ENCODE measurements at regions not wholly inside any gene's neighbourhood (a gene's known extent, or its start where the extent isn't known, plus 50 kb on each side); places are given as distances from the start of the nearest gene placed in this dataset.

GRCh38 chr13:37945651-37946575 lies 76.3 kb upstream of the TRPC4 start:
- no peaks in the 10 kb centered on the region for H3K36me3 Mint-ChIP-seq (ENCODE audit: low read depth)
- intact Hi-C loops (cut with micrococcal nuclease), result no loop called here
- no peak overlapping the region for H3K27ac Mint-ChIP-seq
- H3K4me1 Mint-ChIP-seq (ENCODE audit: low read depth), result no peaks in the 10 kb centered on the region
- H3K4me3 Mint-ChIP-seq, result no peak overlapping the region
- H3K27me3 Mint-ChIP-seq (ENCODE audit: low read depth), result no peaks in the 10 kb centered on the region
- DNase-seq, result no peak
- no peaks in the 10 kb centered on the region for H3K9me3 Mint-ChIP-seq
- CTCF ChIA-PET, result no interaction called here

DNA sequence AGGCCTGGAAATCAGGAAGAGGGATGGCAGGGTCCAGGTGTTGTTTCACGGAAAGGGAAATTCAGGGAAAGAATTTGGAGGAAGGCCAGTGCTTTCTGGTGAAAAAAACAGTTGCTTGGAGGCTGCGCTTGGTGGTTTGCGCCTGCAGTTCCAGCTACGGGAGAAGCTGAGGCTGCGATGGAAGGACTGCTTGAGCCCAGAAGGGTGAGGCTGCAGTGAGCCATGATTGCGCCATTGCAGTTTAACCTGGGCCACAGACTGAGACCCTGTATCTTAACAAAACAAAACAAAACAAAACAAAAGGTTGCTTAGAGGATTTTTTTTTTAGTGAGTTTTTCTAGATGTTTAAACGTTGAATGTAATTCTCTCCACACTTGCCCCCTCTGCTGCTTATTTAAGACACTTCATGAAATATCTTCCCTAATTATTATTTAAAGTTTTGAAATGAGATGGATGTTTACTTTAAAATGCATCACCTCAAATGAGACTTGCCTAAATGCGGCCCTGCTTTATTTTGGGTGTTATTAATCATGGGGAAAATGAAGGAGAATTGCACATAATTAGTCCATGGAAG lies 75.4 kb upstream of the TRPC4 start:
- Mint-ChIP-seq H3K36me3 (ENCODE audit: low read depth) (no peaks in the 10 kb centered on the region), H3K9me3 (no peaks in the 10 kb centered on the region), H3K27ac (no peak overlapping the region), H3K4me3 (no peak overlapping the region), H3K27me3 (ENCODE audit: low read depth) (no peaks in the 10 kb centered on the region), H3K4me1 (ENCODE audit: low read depth) (no peaks in the 10 kb centered on the region)
- no peak for DNase-seq
- CTCF ChIA-PET, result no interaction called here
- intact Hi-C loops (cut with micrococcal nuclease), result no loop called here

- Mint-ChIP-seq H3K4me3 (no peak overlapping the region), H3K27ac (no peak overlapping the region), H3K4me1 (ENCODE audit: low read depth) (no peaks in the 10 kb centered on the region), H3K36me3 (ENCODE audit: low read depth) (no peaks in the 10 kb centered on the region), H3K9me3 (no peaks in the 10 kb centered on the region), H3K27me3 (ENCODE audit: low read depth) (no peaks in the 10 kb centered on the region)
- DNase-seq, result no peak
- intact Hi-C loops (cut with micrococcal nuclease), result no loop called here
- CTCF ChIA-PET, result no interaction called here
These were observed 74.7 kb upstream of the TRPC4 start for GRCh38 chr13:37944081-37944868.

DNA sequence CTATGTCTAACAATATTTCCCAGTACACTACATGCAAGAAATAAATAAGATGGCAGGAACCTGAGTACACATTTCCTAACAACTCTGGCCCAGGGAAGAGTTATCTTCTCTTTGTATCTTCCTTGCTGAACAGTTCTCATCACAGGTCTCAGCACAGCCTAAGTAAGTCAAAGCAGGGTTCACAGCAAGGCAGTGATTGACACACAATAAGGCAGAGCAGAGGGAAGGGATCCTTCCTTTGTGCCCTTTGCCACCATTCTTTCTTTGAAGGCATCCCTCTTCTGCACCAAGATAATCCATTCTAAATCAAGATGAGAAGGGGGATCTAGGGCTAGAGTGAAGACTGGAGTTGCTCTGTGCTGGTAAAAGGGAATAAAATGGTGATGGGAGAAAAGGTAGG lies 73.4 kb upstream of the TRPC4 start:
- no peaks in the 10 kb centered on the region for H3K4me1 Mint-ChIP-seq (ENCODE audit: low read depth)
- no peaks in the 10 kb centered on the region for H3K9me3 Mint-ChIP-seq
- H3K27me3 Mint-ChIP-seq (ENCODE audit: low read depth), result peaks cover 2% of the 10 kb centered on the region
- no peaks in the 10 kb centered on the region for H3K36me3 Mint-ChIP-seq (ENCODE audit: low read depth)
- CTCF ChIA-PET, result interaction anchor here (0.7 kb wide), 1 partner anchor 57 kb away, joined by 3 read pairs; no protein-coding TSS in a partner anchor
- H3K27ac Mint-ChIP-seq, result no peak overlapping the region
- intact Hi-C loops (cut with micrococcal nuclease), result no loop called here
- no peak overlapping the region for H3K4me3 Mint-ChIP-seq
- DNase-seq, result no peak

GRCh38 chr13:37934339-37935191 lies 65.0 kb upstream of the TRPC4 start:
- H3K4me3 Mint-ChIP-seq, result no peak overlapping the region
- H3K27ac Mint-ChIP-seq, result no peak overlapping the region
- H3K27me3 Mint-ChIP-seq (ENCODE audit: low read depth), result peaks cover 2% of the 10 kb centered on the region
- intact Hi-C loops (cut with micrococcal nuclease), result no loop called here
- no peaks in the 10 kb centered on the region for H3K4me1 Mint-ChIP-seq (ENCODE audit: low read depth)
- CTCF ChIA-PET, result no interaction called here
- H3K9me3 Mint-ChIP-seq, result no peaks in the 10 kb centered on the region
- H3K36me3 Mint-ChIP-seq (ENCODE audit: low read depth), result no peaks in the 10 kb centered on the region
- no peak for DNase-seq

GRCh38 chr13:37929308-37929707 lies 59.7 kb upstream of the TRPC4 start:
- DNase-seq, result no peak
- Mint-ChIP-seq H3K4me1 (ENCODE audit: low read depth) (no peaks in the 10 kb centered on the region), H3K27me3 (ENCODE audit: low read depth) (no peaks in the 10 kb centered on the region), H3K36me3 (ENCODE audit: low read depth) (no peaks in the 10 kb centered on the region), H3K4me3 (no peak overlapping the region), H3K27ac (no peak overlapping the region), H3K9me3 (no peaks in the 10 kb centered on the region)
- intact Hi-C loops (cut with micrococcal nuclease), result no loop called here
- CTCF ChIA-PET, result no interaction called here

DNA sequence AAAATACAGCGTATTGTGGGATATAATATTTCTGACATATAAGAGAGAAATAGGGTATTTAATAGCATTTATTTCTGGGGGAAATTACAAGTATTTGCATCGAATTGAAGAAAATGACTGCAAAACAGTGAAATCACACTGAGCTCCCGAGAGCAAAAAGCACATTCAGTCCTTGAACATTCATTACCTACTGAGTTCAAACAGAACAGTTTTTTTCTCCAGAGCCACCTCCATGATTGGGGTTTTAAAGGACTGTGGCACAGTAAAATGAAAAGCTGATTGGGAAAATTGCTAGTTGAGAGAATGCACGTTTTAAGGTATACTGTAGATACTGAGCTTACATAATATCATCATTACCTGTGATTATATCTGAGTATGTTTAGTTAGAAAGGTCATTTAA lies 58.0 kb upstream of the TRPC4 start:
- intact Hi-C loops (cut with micrococcal nuclease), result no loop called here
- no peak for DNase-seq
- no peaks in the 10 kb centered on the region for H3K9me3 Mint-ChIP-seq
- CTCF ChIA-PET, result no interaction called here
- no peaks in the 10 kb centered on the region for H3K36me3 Mint-ChIP-seq (ENCODE audit: low read depth)
- H3K27me3 Mint-ChIP-seq (ENCODE audit: low read depth), result no peaks in the 10 kb centered on the region
- H3K27ac Mint-ChIP-seq, result no peak overlapping the region
- no peak overlapping the region for H3K4me3 Mint-ChIP-seq
- H3K4me1 Mint-ChIP-seq (ENCODE audit: low read depth), result no peaks in the 10 kb centered on the region

- no peak overlapping the region for H3K4me3 Mint-ChIP-seq
- H3K36me3 Mint-ChIP-seq (ENCODE audit: low read depth), result no peaks in the 10 kb centered on the region
- no peak overlapping the region for H3K27ac Mint-ChIP-seq
- no peaks in the 10 kb centered on the region for H3K4me1 Mint-ChIP-seq (ENCODE audit: low read depth)
- H3K9me3 Mint-ChIP-seq, result no peaks in the 10 kb centered on the region
- H3K27me3 Mint-ChIP-seq (ENCODE audit: low read depth), result no peaks in the 10 kb centered on the region
- DNase-seq, result no peak
- intact Hi-C loops (cut with micrococcal nuclease), result no loop called here
- CTCF ChIA-PET, result no interaction called here
These were observed 56.4 kb upstream of the TRPC4 start for GRCh38 chr13:37925878-37926473.

- Mint-ChIP-seq H3K4me1 (ENCODE audit: low read depth) (no peaks in the 10 kb centered on the region), H3K27ac (no peak overlapping the region), H3K27me3 (ENCODE audit: low read depth) (no peaks in the 10 kb centered on the region), H3K4me3 (no peak overlapping the region), H3K36me3 (ENCODE audit: low read depth) (no peaks in the 10 kb centered on the region), H3K9me3 (no peaks in the 10 kb centered on the region)
- no peak for DNase-seq
- intact Hi-C loops (cut with micrococcal nuclease), result no loop called here
- CTCF ChIA-PET, result no interaction called here
These were observed 53.7 kb upstream of the TRPC4 start for GRCh38 chr13:37923236-37923635.

DNA sequence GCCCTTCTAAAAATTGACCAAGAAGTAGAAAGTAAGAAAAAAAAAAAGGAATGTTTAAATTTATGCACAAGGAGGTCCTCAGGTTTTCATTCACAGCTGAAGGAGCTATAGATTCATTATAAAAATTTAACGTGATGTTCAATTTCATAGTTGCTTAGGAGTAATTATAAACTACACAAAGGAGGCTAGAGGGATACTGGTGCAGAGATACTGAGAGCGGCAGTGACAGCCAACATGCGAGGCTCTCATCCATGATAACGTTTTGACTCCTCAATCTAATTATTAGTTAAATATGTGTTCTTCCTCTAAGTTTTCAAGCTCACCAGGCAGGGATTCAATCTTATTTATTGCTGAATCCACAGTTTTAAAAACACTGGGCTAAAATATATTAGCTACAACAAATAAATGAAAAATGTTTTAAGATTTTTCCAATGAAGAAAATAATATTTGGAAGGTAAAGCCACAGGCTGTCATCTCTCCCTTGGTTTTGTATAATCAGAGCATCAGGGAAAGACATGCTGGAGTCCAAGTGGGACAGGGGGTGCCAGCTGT lies 49.8 kb upstream of the TRPC4 start:
- intact Hi-C loops (cut with micrococcal nuclease), result no loop called here
- Mint-ChIP-seq H3K4me3 (no peak overlapping the region), H3K27ac (no peak overlapping the region), H3K27me3 (ENCODE audit: low read depth) (no peaks in the 10 kb centered on the region), H3K9me3 (no peaks in the 10 kb centered on the region), H3K36me3 (ENCODE audit: low read depth) (no peaks in the 10 kb centered on the region), H3K4me1 (ENCODE audit: low read depth) (no peaks in the 10 kb centered on the region)
- CTCF ChIA-PET, result interaction anchor here (0.7 kb wide), 1 partner anchor 9 kb away, joined by 3 read pairs; no protein-coding TSS in a partner anchor
- no peak for DNase-seq

Measured in activated naive CD4-positive, alpha-beta T cell treated with anti-CD3 and anti-CD28 coated beads for 36 hours (primary cell).